HCT116 (cell line): ENCODE measurements at regions not wholly inside any gene's neighbourhood (a gene's known extent, or its start where the extent isn't known, plus 50 kb on each side); places are given as distances from the start of the nearest gene placed in this dataset.

Experiments used
- ATAC-seq: fragments of 200-7000 bp; cut with Tn5 transposase; 2 replicates; pipeline ENCODE4 v1.9.1; 2020; ENCODE audit warnings: mild to moderate bottlenecking, moderate library complexity
- BruUV-seq: library from RNA; stranded (reverse); fragments of 400-500 nt; replicated peaks from 2 replicates; lab custom pipeline; 2021; lab: Mats Ljungman, UMichigan
- CTCF ChIA-PET: fragments of 300-600 bp; sonication (Branson Sonifier 250); formaldehyde crosslinking; loops from one replicate; lab custom pipeline; 2021; ENCODE audit warnings: antibody characterized with exemption; lab: Charles Lee
- POLR2A ChIA-PET: fragments of 300-600, 350-600 bp; sonication (Branson Sonifier 250); formaldehyde crosslinking; loops from one replicate; lab custom pipeline; 2021; ENCODE audit warnings: antibody characterized with exemption; lab: Charles Lee
- RAD21 ChIA-PET, 2 experiments: fragments of 300-600 bp; sonication (Branson Sonifier 250); formaldehyde crosslinking; loops; one replicate each; lab custom pipeline; 2023; ENCODE audit warnings: low total read pairs in 2 of 2; ENCODE audit not compliant: uncharacterized antibody in 2 of 2, unreplicated experiment in 2 of 2, low non-redundant PET in 1 of 2; lab: Charles Lee
- DNase-seq: peaks from one replicate; pipeline ENCODE4 v3.0.0-alpha.2; 2010; ENCODE audit warnings: low read depth, low spot score
- H2AFZ ChIP-seq: fragments of 200-600 bp; shearing (Covaris generic), sonication (generic); 2 replicates; pipeline ENCODE4 v1.6.1; 2017; ENCODE audit warnings: low read depth, mixed run types, mixed read lengths, antibody characterized with exemption, low read length; ENCODE audit not compliant: poor library complexity, severe bottlenecking
- H3K27ac ChIP-seq: 2 replicates; pipeline ENCODE4 v1.5.1; 2012; ENCODE audit warnings: low read depth, low read length
- H3K27me3 ChIP-seq: fragments of 200-600 bp; sonication (generic); 2 replicates; pipeline ENCODE4 v1.6.1; 2016; ENCODE audit warnings: mixed run types, low read length, mixed read lengths; ENCODE audit not compliant: insufficient read depth
- H3K36me3 ChIP-seq, 2 experiments: fragments of 200-500 bp in 1 of 2; fragments of 200-600 bp in 1 of 2; sonication (Bioruptor generic) in 1 of 2; sonication (generic) in 1 of 2; 2 replicates each; pipeline versions ENCODE4 v1.5.1 to v1.6.1; 2014 to 2016; ENCODE audit warnings: low read length in 2 of 2, inconsistent platforms in 1 of 2, mixed read lengths in 1 of 2, mixed run types in 1 of 2; ENCODE audit not compliant: insufficient read depth in 2 of 2, control insufficient read depth in 1 of 2
- H3K4me1 ChIP-seq, 2 experiments: fragments of 200-600 bp in 1 of 2; sonication (generic) in 1 of 2; 2 replicates each; pipeline versions ENCODE4 v1.5.1 to v1.6.1; 2012 to 2017; ENCODE audit warnings: low read length in 2 of 2, inconsistent platforms in 1 of 2, mild to moderate bottlenecking in 1 of 2, mixed read lengths in 1 of 2, mixed run types in 1 of 2, moderate library complexity in 1 of 2; ENCODE audit not compliant: insufficient read depth in 2 of 2, control insufficient read depth in 1 of 2
- H3K4me2 ChIP-seq: fragments of 200-600 bp; sonication (generic); 2 replicates; pipeline ENCODE4 v1.6.1; 2017; ENCODE audit warnings: mixed run types, low read length, mixed read lengths
- H3K4me3 ChIP-seq, 2 experiments: fragments of 200-600 bp in 1 of 2; sonication (generic) in 1 of 2; replicated peaks in 1 of 2; 2 replicates each; pipeline ENCODE4 v1.5.1; 2011 to 2016; ENCODE audit warnings: low read length in 2 of 2, control low read depth in 1 of 2, low read depth in 1 of 2, mild to moderate bottlenecking in 1 of 2, mixed read lengths in 1 of 2, mixed run types in 1 of 2
- H3K79me2 ChIP-seq: fragments of 200-600 bp; sonication (generic); 2 replicates; pipeline ENCODE4 v1.6.1; 2017; ENCODE audit warnings: mild to moderate bottlenecking, mixed run types, low read length, moderate library complexity, mixed read lengths; ENCODE audit not compliant: insufficient read depth
- H3K9ac ChIP-seq: fragments of 200-600 bp; sonication (generic); 2 replicates; pipeline ENCODE4 v1.6.1; 2016; ENCODE audit warnings: low read length, mixed read lengths
- H3K9me2 ChIP-seq: fragments of 200-600 bp; sonication (generic), shearing (Covaris generic); 2 replicates; pipeline ENCODE4 v1.6.1; 2017; ENCODE audit warnings: mixed run types, mild to moderate bottlenecking, moderate library complexity; ENCODE audit not compliant: insufficient read depth
- H3K9me3 ChIP-seq, 2 experiments: fragments of 200-500 bp in 1 of 2; fragments of 200-600 bp in 1 of 2; sonication (Bioruptor generic) in 1 of 2; sonication (generic) in 1 of 2; 2 replicates each; pipeline ENCODE4 v1.6.1; 2014 to 2017; ENCODE audit warnings: low read length in 2 of 2, mixed read lengths in 2 of 2, inconsistent platforms in 1 of 2, low read depth in 1 of 2, mild to moderate bottlenecking in 1 of 2, mixed run types in 1 of 2, moderate library complexity in 1 of 2; ENCODE audit not compliant: control insufficient read depth in 1 of 2, insufficient read depth in 1 of 2
- H4K20me1 ChIP-seq: fragments of 200-600 bp; sonication (generic), shearing (Covaris generic); 2 replicates; pipeline ENCODE4 v1.6.1; 2017; ENCODE audit warnings: mixed run types, mild to moderate bottlenecking, moderate library complexity; ENCODE audit not compliant: insufficient read depth
- ELF1 ChIP-seq: IDR thresholded peaks from 2 replicates; pipeline ENCODE4 v1.6.1; 2012; ENCODE audit warnings: low read depth, borderline replicate concordance
- EZH2phosphoT487 ChIP-seq: fragments of 200-600 bp; IDR thresholded peaks from 2 replicates; pipeline ENCODE4 v1.6.1; 2018; ENCODE audit warnings: antibody characterized with exemption, borderline replicate concordance
- RAD21 ChIP-seq: IDR thresholded peaks from 2 replicates; pipeline ENCODE4 v1.6.1; 2012; ENCODE audit warnings: low read depth, mild to moderate bottlenecking
- REST ChIP-seq: IDR thresholded peaks from 2 replicates; pipeline ENCODE4 v1.6.1; 2012; ENCODE audit warnings: low read depth
- TCF7L2 ChIP-seq: IDR thresholded peaks from 2 replicates; pipeline ENCODE4 v1.7.0; 2011; ENCODE audit warnings: borderline replicate concordance, inconsistent platforms; ENCODE audit not compliant: insufficient read depth, insufficient read length; ENCODE audit errors: extremely low read depth
- YY1 ChIP-seq: IDR thresholded peaks from 2 replicates; pipeline ENCODE4 v1.6.1; 2011; ENCODE audit warnings: low read length, low read depth, moderate library complexity, mild to moderate bottlenecking; ENCODE audit not compliant: insufficient replicate concordance; ENCODE audit errors: extremely low read depth
- intact Hi-C: fragments of 100-400 bp; cut with micrococcal nuclease; formaldehyde crosslinking; loops from 2 replicates; pipeline ENCODE4 v1.10.0; 2022
- TF ChIP-seq, protein P1 (sequence below): IDR thresholded peaks from 2 replicates; pipeline ENCODE4 v1.6.1; 2011; ENCODE audit warnings: mild to moderate bottlenecking, low read length, moderate library complexity; ENCODE audit not compliant: insufficient replicate concordance; ENCODE audit errors: extremely low read depth

DNA sequence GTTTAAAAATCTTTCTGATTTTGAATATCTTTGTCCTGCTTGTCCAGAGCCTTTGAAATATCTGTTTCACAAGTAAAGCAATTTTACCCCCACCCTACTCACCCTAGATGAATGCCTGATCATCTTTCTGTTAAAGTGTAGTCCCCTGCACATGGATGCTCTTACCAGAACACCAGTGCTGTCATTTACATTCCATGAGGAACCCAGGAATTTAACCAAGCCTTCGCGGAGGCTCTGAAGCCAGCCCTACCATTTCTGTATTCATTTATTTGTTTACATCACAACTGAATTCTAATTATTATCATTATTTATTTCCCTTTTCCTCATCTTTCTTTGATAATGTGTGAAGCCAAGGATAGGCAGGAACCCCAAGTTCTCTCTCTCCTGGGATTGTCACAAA, 167.8 kb upstream of the MYO3A start:
- Histone ChIP-seq H3K4me2 (no peak overlapping the region), H3K36me3 (no peaks in the 10 kb centered on the region), H3K9ac (no peak overlapping the region), H3K4me1 (no peaks in the 10 kb centered on the region), H2AFZ (no peak overlapping the region), H3K9me2 (no peaks in the 10 kb centered on the region), H3K27me3 (peaks cover 12% of the 10 kb centered on the region; the same call in 1 of the 2 replicates), H4K20me1 (no peaks in the 10 kb centered on the region), H3K9me3 (peaks cover 0 to 5% of the 10 kb centered on the region in 2 experiments; a peak in 1 of 4 replicates), H3K79me2 (no peaks in the 10 kb centered on the region), H3K4me3 (no peak overlapping the region), H3K27ac (no peak overlapping the region)
- ChIA-PET RAD21 (no interaction called here), CTCF (no interaction called here), POLR2A (no interaction called here)
- ATAC-seq (no peak), DNase-seq (no peak)
- intact Hi-C loops: no loop called here
- no peak for TF ChIP-seq YY1
- no peak for TF ChIP-seq TCF7L2
- TF ChIP-seq RAD21: no peak
- no peak for TF ChIP-seq REST
- TF ChIP-seq, all 23 proteins: peak for 0
- no TSS peak for BruUV-seq

DNA sequence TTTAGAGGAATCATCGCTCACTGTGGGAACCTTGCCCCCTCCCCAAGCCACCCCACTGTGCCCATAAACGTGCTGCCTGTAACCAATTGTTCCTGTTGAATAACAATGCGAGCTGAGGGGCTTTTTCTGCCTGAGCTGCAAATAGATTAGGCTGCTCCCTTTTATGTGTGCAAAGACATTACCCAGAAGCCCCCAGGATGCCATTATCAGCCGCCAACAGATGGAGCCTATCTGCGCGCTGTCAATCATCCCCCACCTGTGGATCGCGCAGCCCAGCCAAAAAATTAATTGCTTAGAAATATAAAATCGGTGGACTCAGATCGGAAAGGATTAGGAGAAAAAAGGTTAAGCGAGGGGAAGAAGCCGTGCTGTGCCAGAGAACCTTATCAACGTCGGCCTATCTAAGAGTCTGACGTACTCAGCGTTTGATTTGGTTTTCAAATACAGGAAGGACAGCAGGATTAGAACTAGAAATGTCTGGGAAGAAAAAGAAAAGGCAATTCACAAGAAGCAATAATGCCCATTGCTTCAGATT, 167.3 kb upstream of the MYO3A start:
- RAD21 ChIA-PET: no interaction called here
- intact Hi-C loops: no loop called here
- no peak overlapping the region for H3K4me3 ChIP-seq
- H3K9me3 ChIP-seq: peaks cover 0 to 5% of the 10 kb centered on the region in 2 experiments; a peak in 1 of 4 replicates
- ATAC-seq (no peak), DNase-seq (no peak)
- no peaks in the 10 kb centered on the region for H3K36me3 ChIP-seq
- no peaks in the 10 kb centered on the region for H3K4me1 ChIP-seq
- no peaks in the 10 kb centered on the region for H4K20me1 ChIP-seq
- TF ChIP-seq ELF1: no peak
- TF ChIP-seq YY1: no peak
- TF ChIP-seq RAD21: no peak
- TF ChIP-seq EZH2phosphoT487: no peak
- TF ChIP-seq, protein P1, sequence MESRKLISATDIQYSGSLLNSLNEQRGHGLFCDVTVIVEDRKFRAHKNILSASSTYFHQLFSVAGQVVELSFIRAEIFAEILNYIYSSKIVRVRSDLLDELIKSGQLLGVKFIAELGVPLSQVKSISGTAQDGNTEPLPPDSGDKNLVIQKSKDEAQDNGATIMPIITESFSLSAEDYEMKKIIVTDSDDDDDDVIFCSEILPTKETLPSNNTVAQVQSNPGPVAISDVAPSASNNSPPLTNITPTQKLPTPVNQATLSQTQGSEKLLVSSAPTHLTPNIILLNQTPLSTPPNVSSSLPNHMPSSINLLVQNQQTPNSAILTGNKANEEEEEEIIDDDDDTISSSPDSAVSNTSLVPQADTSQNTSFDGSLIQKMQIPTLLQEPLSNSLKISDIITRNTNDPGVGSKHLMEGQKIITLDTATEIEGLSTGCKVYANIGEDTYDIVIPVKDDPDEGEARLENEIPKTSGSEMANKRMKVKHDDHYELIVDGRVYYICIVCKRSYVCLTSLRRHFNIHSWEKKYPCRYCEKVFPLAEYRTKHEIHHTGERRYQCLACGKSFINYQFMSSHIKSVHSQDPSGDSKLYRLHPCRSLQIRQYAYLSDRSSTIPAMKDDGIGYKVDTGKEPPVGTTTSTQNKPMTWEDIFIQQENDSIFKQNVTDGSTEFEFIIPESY: no peak
- H3K9ac ChIP-seq: no peak overlapping the region
- H2AFZ ChIP-seq: no peak overlapping the region
- H3K27ac ChIP-seq: no peak overlapping the region
- H3K27me3 ChIP-seq: peaks cover 12% of the 10 kb centered on the region; the same call in 1 of the 2 replicates
- H3K4me2 ChIP-seq: no peak overlapping the region
- no peaks in the 10 kb centered on the region for H3K79me2 ChIP-seq
- CTCF ChIA-PET: no interaction called here
- POLR2A ChIA-PET: no interaction called here
- no peaks in the 10 kb centered on the region for H3K9me2 ChIP-seq
- no TSS peak for BruUV-seq
